OCI-LY7 (cell line): ENCODE measurements at regions not wholly inside any gene's neighbourhood (a gene's known extent, or its start where the extent isn't known, plus 50 kb on each side); places are given as distances from the start of the nearest gene placed in this dataset.

ENCODE experiments used
- EZH2phosphoT487 ChIP-seq: fragments of 200-600 bp; sonication (generic); IDR thresholded peaks from 2 replicates; pipeline ENCODE4 v1.6.1; 2018; ENCODE audit warnings: low read depth, borderline replicate concordance, mild to moderate bottlenecking, mixed run types, antibody characterized with exemption, low read length, moderate library complexity, mixed read lengths
- TF ChIP-seq, protein P1 (sequence below): fragments of 200-600 bp; sonication (generic); conservative IDR thresholded peaks from 2 replicates; pipeline ENCODE4 v1.5.1; 2014; ENCODE audit warnings: mild to moderate bottlenecking, antibody characterized with exemption, low read length, moderate library complexity, mixed read lengths

DNA sequence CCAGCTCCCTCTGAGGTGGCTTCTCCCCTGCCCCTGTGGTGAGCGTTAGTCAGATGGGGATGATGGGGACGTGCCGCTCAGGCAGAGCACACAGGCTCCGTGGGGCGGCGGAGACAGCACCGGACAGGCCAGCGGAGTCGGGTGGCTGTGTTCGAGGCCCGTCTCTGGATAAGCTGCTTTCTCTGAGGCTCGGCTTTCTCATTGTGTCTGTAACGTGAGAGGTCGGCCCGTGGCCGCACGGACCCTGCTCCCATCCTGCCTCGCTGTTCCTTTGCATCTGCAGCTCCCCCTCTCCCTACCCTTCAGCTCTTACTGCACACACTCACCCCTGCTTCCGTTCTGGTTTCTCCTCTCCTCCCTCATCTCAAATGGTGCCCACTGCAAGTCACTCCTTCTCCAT is 62.5 kb downstream of the FAM43A start:
- TF ChIP-seq, protein P1, sequence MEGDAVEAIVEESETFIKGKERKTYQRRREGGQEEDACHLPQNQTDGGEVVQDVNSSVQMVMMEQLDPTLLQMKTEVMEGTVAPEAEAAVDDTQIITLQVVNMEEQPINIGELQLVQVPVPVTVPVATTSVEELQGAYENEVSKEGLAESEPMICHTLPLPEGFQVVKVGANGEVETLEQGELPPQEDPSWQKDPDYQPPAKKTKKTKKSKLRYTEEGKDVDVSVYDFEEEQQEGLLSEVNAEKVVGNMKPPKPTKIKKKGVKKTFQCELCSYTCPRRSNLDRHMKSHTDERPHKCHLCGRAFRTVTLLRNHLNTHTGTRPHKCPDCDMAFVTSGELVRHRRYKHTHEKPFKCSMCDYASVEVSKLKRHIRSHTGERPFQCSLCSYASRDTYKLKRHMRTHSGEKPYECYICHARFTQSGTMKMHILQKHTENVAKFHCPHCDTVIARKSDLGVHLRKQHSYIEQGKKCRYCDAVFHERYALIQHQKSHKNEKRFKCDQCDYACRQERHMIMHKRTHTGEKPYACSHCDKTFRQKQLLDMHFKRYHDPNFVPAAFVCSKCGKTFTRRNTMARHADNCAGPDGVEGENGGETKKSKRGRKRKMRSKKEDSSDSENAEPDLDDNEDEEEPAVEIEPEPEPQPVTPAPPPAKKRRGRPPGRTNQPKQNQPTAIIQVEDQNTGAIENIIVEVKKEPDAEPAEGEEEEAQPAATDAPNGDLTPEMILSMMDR: no peak
- TF ChIP-seq EZH2phosphoT487: no peak
